Adrenal gland (tissue), 5 donors: ENCODE measurements at regions not wholly inside any gene's neighbourhood (a gene's known extent, or its start where the extent isn't known, plus 50 kb on each side); places are given as distances from the start of the nearest gene placed in this dataset.

Experiments
- POLR2A ChIP-seq, 2 donors: fragments of 450-650 bp; IDR thresholded peaks; one replicate each; pipeline ENCODE4 v1.6.1; 2017; ENCODE audit warnings: antibody characterized with exemption in 2 of 2, mild to moderate bottlenecking in 2 of 2, moderate library complexity in 1 of 2
- TF ChIP-seq, protein P1 (sequence below), 6 experiments: fragments of 450-650 bp in 4 of 6; fragments of 200-600 bp in 2 of 6; sonication (generic) in 1 of 6; IDR thresholded peaks; 1 replicate in 5 of 6; 2 replicates in 1 of 6; pipeline versions ENCODE4 v1.5.1 to v1.8.0; 2016 to 2021; ENCODE audit warnings: antibody characterized with exemption in 6 of 6, mild to moderate bottlenecking in 2 of 6, moderate library complexity in 1 of 6
- donor health status: DM: no; HTN: no; CAD: no.

DNA sequence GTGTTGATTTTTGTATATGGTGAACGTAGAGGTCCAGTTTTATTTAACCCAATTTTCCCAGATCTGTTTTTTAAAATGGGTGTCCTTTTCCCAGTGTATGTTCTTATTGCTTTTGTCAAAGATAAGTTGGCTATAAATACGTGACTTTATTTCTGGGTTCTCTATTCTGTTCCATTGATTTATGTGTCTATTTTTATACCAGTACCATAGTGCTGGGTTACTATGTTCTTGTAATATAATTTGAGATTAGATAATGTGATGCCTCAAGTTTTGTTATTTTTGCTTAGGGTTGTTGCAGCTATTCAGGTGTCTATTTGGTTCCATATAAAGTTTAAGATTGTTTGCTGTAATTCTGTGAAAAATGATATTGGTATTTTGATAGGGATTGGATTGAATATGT, 749.1 kb upstream of the GRIA3 start:
- TF ChIP-seq, protein P1, sequence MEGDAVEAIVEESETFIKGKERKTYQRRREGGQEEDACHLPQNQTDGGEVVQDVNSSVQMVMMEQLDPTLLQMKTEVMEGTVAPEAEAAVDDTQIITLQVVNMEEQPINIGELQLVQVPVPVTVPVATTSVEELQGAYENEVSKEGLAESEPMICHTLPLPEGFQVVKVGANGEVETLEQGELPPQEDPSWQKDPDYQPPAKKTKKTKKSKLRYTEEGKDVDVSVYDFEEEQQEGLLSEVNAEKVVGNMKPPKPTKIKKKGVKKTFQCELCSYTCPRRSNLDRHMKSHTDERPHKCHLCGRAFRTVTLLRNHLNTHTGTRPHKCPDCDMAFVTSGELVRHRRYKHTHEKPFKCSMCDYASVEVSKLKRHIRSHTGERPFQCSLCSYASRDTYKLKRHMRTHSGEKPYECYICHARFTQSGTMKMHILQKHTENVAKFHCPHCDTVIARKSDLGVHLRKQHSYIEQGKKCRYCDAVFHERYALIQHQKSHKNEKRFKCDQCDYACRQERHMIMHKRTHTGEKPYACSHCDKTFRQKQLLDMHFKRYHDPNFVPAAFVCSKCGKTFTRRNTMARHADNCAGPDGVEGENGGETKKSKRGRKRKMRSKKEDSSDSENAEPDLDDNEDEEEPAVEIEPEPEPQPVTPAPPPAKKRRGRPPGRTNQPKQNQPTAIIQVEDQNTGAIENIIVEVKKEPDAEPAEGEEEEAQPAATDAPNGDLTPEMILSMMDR (IDR thresholded peaks at IDR 0.05), result no peak
- no peak for TF ChIP-seq POLR2A (IDR thresholded peaks at IDR 0.05)
